Stimulated activated CD4-positive, alpha-beta T cell treated with anti-CD3 and anti-CD28 coated beads, Interleukin-1b, Interleukin-23, amount 100 ng/mL, for 24 hours (primary cell): ENCODE measurements at regions not wholly inside any gene's neighbourhood (a gene's known extent, or its start where the extent isn't known, plus 50 kb on each side); places are given as distances from the start of the nearest gene placed in this dataset.
"Not testable (repeated sequence)": the region's sequence is repeated elsewhere in the genome, so short reads cannot be mapped to it uniquely, and the experiment has no call there.

Experiments used
- DNase-seq, 4 experiments: peaks; one replicate each; pipeline ENCODE4 v3.0.0-alpha.2; 2020; ENCODE audit warnings: low read depth in 4 of 4, low spot score in 1 of 4

- no peak for DNase-seq
Observed at GRCh38 chr4:117545039-117545438, 459.7 kb upstream of the TRAM1L1 start.

- no peak for DNase-seq
Observed at GRCh38 chr4:117549524-117549923, 464.1 kb upstream of the TRAM1L1 start.

GRCh38 chr4:117550085-117550484, 464.7 kb upstream of the TRAM1L1 start:
- DNase-seq: no peak

GRCh38 chr4:117560329-117560728, 474.0 kb upstream of the NDST3 start:
- no peak for DNase-seq

- DNase-seq: no peak
Observed at GRCh38 chr4:117574085-117574484, 460.2 kb upstream of the NDST3 start.

GRCh38 chr4:117575850-117576249, 458.4 kb upstream of the NDST3 start:
- DNase-seq: no peak

- DNase-seq: no peak
Observed at GRCh38 chr4:117577686-117578311, 456.5 kb upstream of the NDST3 start.

- no peak for DNase-seq
Observed at GRCh38 chr4:117588771-117589170, 445.5 kb upstream of the NDST3 start.

- DNase-seq: no peak
Observed at GRCh38 chr4:117596917-117597480, 437.3 kb upstream of the NDST3 start.

- not testable (repeated sequence) for DNase-seq
Observed at GRCh38 chr4:117599393-117599792, 434.9 kb upstream of the NDST3 start.

- not testable (repeated sequence) for DNase-seq
Observed at GRCh38 chr4:117600936-117601335, 433.4 kb upstream of the NDST3 start.

GRCh38 chr4:117610706-117611308, 423.5 kb upstream of the NDST3 start:
- DNase-seq: no peak

- no peak for DNase-seq
Observed at GRCh38 chr4:117621673-117622072, 412.6 kb upstream of the NDST3 start.

GRCh38 chr4:117623326-117623725, 411.0 kb upstream of the NDST3 start:
- DNase-seq: no peak

GRCh38 chr4:117626664-117627063, 407.6 kb upstream of the NDST3 start:
- DNase-seq: no peak

- DNase-seq: no peak
Observed at GRCh38 chr4:117634716-117635115, 399.6 kb upstream of the NDST3 start.

GRCh38 chr4:117637347-117637746, 396.9 kb upstream of the NDST3 start:
- DNase-seq: no peak

- no peak for DNase-seq
Observed at GRCh38 chr4:117640836-117641235, 393.4 kb upstream of the NDST3 start.

- DNase-seq: no peak
Observed at GRCh38 chr4:117641519-117641918, 392.8 kb upstream of the NDST3 start.

- DNase-seq: no peak
Observed at GRCh38 chr4:117654079-117654478, 380.2 kb upstream of the NDST3 start.

GRCh38 chr4:117660668-117661067, 373.6 kb upstream of the NDST3 start:
- DNase-seq: no peak

GRCh38 chr4:117661091-117662072, 372.9 kb upstream of the NDST3 start:
- DNase-seq: no peak
